Spinal cord (tissue), 9 donors: ENCODE measurements at regions not wholly inside any gene's neighbourhood (a gene's known extent, or its start where the extent isn't known, plus 50 kb on each side); places are given as distances from the start of the nearest gene placed in this dataset.

Experiments
- DNase-seq, 6 donors: peaks; one replicate each; pipeline versions ENCODE4 v3.0.0 to v3.0.0-alpha.2; 2013 to 2015; ENCODE audit warnings: low spot score in 6 of 6, low read depth in 4 of 6
- H3K27ac ChIP-seq: one replicate; pipeline ENCODE4 v1.5.1; 2013; ENCODE audit warnings: low read depth, low read length, control low read depth
- H3K27me3 ChIP-seq: one replicate; pipeline ENCODE4 v1.6.1; 2013; ENCODE audit warnings: low read length; ENCODE audit not compliant: control insufficient read depth, insufficient read depth
- H3K36me3 ChIP-seq: one replicate; pipeline ENCODE4 v1.6.1; 2013; ENCODE audit warnings: low read length; ENCODE audit not compliant: control insufficient read depth, insufficient read depth
- H3K4me1 ChIP-seq: one replicate; pipeline ENCODE4 v1.6.1; 2013; ENCODE audit warnings: low read length; ENCODE audit not compliant: control insufficient read depth, insufficient read depth
- H3K4me3 ChIP-seq: one replicate; pipeline ENCODE4 v1.5.1; 2013; ENCODE audit warnings: low read depth, low read length, control low read depth
- H3K9me3 ChIP-seq: one replicate; pipeline ENCODE4 v1.6.1; 2013; ENCODE audit warnings: low read length; ENCODE audit not compliant: control insufficient read depth, insufficient read depth
- WGBS: methylation state at CpG from one replicate; pipeline ENCODE4 v1.1.5; 2013; ENCODE audit warnings: missing lambda C conversion rate; ENCODE audit not compliant: insufficient coverage; 5-methylcytosine and 5-hydroxymethylcytosine counted together
- donor health status: healthy.

DNA sequence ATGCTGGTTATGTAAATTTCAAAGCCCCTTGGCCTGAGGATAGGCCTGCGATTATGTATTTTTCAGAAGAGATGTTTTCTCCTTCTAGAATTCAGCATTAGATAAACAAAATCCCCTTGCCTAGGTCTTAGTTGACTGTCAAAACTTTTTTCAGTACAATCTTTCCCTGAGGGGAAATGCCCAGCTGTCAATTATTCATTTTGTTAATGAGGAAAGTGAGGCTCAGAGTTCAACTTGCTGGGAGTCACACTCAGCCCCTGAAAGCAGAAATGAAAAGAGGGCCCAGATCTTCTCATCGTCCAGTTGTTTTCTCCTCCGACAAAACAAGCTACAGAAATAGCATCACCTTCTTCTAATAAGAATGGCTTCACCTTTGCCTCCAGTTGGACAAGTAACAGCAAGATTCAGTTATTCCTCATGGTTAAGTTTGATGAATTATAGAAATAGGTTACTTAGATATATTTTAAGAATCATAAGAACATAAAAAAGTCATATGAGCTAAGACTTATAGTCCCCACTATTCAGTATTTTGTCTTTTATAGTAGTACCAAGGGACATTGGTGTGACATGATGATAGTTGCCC lies 627.1 kb upstream of the WWC1 start:
- DNase-seq, result no peak
- H3K4me1 ChIP-seq, result no peaks in the 10 kb centered on the region
- H3K4me3 ChIP-seq, result no peak overlapping the region
- H3K9me3 ChIP-seq, result no peaks in the 10 kb centered on the region
- no CpG with 5 or more reads among the region's 3 CpGs for WGBS
- H3K27me3 ChIP-seq, result no peaks in the 10 kb centered on the region
- H3K36me3 ChIP-seq, result no peaks in the 10 kb centered on the region
- H3K27ac ChIP-seq, result no peak overlapping the region

- WGBS, result 40% methylated on average over 1 of the region's 5 CpGs
- Histone ChIP-seq H3K9me3 (no peaks in the 10 kb centered on the region), H3K36me3 (no peaks in the 10 kb centered on the region), H3K27me3 (no peaks in the 10 kb centered on the region), H3K4me1 (no peaks in the 10 kb centered on the region), H3K4me3 (no peak overlapping the region), H3K27ac (no peak overlapping the region)
- DNase-seq, result peak in 1 of 6 donors; percentile 39
These were observed 625.5 kb upstream of the WWC1 start for GRCh38 chr5:167665841-167666375.

DNA sequence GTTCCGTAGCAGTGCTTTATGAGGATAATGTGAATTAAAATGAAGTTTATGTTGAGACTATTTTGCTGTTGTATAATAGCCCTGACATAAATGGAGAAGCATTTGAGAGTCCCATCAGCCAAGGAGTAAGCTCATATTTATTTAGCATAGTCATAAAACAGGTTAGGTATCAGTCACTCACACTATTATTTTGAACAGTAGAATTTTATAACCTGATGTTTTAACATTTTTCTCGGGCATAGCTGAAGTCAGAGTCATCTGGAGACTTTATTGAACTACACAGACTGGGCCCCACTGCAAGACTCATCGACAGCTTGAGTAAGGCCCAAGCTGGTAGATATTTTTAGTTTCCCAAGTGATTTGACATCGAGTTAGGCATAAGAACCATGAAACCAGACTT lies 620.3 kb upstream of the WWC1 start:
- Histone ChIP-seq H3K4me1 (no peaks in the 10 kb centered on the region), H3K9me3 (peaks cover 1% of the 10 kb centered on the region), H3K36me3 (no peaks in the 10 kb centered on the region), H3K27ac (no peak overlapping the region), H3K4me3 (no peak overlapping the region), H3K27me3 (no peaks in the 10 kb centered on the region)
- WGBS, result no CpG with 5 or more reads among the region's 4 CpGs
- DNase-seq, result no peak

DNA sequence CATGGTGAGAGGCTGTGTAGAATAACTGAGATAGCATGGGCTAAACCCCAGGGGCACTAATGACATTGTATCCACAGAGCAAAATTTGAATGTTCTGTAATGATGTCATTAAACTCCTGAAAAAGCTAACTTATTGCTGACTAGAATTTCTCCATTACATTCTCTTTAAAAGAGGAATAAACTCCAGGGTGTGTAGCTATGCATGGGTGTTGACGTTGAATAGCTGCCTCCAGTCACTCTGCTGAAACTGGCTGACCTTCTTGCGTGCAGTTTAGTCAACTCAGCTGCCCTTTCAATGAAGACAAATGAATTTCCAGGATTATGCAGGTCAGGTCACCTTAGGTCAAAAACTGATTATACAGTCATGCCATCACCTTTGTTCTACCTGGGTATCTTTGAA lies 617.5 kb upstream of the WWC1 start:
- H3K4me1 ChIP-seq, result no peaks in the 10 kb centered on the region
- H3K36me3 ChIP-seq, result no peaks in the 10 kb centered on the region
- 33% methylated on average over 2 of the region's 2 CpGs for WGBS
- no peak overlapping the region for H3K27ac ChIP-seq
- no peak overlapping the region for H3K4me3 ChIP-seq
- H3K27me3 ChIP-seq, result no peaks in the 10 kb centered on the region
- H3K9me3 ChIP-seq, result peaks cover 1% of the 10 kb centered on the region
- DNase-seq, result no peak

DNA sequence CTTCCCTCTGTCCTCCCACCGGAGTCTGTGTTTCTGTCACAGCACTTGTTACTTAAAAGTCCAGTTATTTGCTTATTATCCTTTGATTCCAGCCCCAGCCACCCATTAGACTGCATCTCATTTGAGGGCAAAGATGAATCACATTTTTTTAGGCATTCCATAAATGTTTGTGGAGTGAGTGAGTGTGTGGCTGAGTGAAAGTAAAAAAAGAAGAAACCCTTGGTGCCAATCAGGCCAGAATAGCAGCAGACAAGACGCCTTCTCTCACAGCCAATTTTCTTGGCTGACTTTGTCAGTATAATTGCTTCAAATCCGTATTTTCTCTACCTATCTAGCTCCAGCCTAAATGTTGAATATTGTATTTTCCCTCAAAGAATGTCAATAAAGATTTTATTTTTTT lies 613.0 kb upstream of the WWC1 start:
- Histone ChIP-seq H3K36me3 (no peaks in the 10 kb centered on the region), H3K4me3 (no peak overlapping the region), H3K9me3 (peaks cover 2% of the 10 kb centered on the region), H3K27ac (no peak overlapping the region), H3K4me1 (no peaks in the 10 kb centered on the region), H3K27me3 (no peaks in the 10 kb centered on the region)
- no CpG with 5 or more reads among the region's 3 CpGs for WGBS
- DNase-seq, result no peak

DNA sequence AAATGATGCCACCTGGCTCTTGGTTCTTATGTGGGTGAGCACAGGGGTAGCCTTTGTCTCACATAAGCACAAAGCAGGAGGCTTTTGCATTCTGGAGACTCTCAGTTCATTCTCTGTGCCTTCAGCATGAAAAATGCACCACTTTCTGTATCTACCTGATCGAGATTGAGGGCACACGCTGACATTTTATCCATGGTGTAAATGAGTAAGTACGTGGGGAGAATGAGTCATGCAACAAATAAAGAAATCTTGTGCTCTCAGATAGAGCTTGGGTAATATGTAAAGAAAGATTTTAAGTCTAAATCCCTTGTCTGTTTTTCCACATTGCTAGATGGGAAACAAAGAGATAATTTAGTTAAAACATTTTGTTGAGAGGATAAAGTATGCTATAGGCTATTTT lies 607.2 kb upstream of the WWC1 start:
- Histone ChIP-seq H3K27ac (no peak overlapping the region), H3K9me3 (peaks cover 2% of the 10 kb centered on the region), H3K36me3 (no peaks in the 10 kb centered on the region), H3K4me1 (no peaks in the 10 kb centered on the region), H3K4me3 (no peak overlapping the region), H3K27me3 (no peaks in the 10 kb centered on the region)
- DNase-seq, result no peak
- WGBS, result 100% methylated on average over 1 of the region's 3 CpGs

GRCh38 chr5:167688341-167689130 lies 602.9 kb upstream of the WWC1 start:
- Histone ChIP-seq H3K27me3 (no peaks in the 10 kb centered on the region), H3K27ac (no peak overlapping the region), H3K4me1 (no peaks in the 10 kb centered on the region), H3K4me3 (no peak overlapping the region), H3K9me3 (no peaks in the 10 kb centered on the region), H3K36me3 (no peaks in the 10 kb centered on the region)
- 80% methylated on average over 5 of the region's 8 CpGs for WGBS
- peak in 2 of 6 donors; percentile 49 to 54 for DNase-seq

- Histone ChIP-seq H3K4me1 (no peaks in the 10 kb centered on the region), H3K36me3 (no peaks in the 10 kb centered on the region), H3K27ac (no peak overlapping the region), H3K9me3 (no peaks in the 10 kb centered on the region), H3K27me3 (no peaks in the 10 kb centered on the region), H3K4me3 (no peak overlapping the region)
- no peak for DNase-seq
- no CpG with 5 or more reads among the region's 5 CpGs for WGBS
These were observed 596.9 kb upstream of the WWC1 start for GRCh38 chr5:167694325-167695147.

GRCh38 chr5:167696558-167697314 lies 594.7 kb upstream of the WWC1 start:
- H3K27ac ChIP-seq, result no peak overlapping the region
- DNase-seq, result no peak
- no peak overlapping the region for H3K4me3 ChIP-seq
- no peaks in the 10 kb centered on the region for H3K27me3 ChIP-seq
- no peaks in the 10 kb centered on the region for H3K4me1 ChIP-seq
- no peaks in the 10 kb centered on the region for H3K36me3 ChIP-seq
- H3K9me3 ChIP-seq, result no peaks in the 10 kb centered on the region
- whole genome bisulfite sequencing, result 74% methylated on average over 10 of the region's 10 CpGs
